A549 (cell line): ENCODE measurements at regions not wholly inside any gene's neighbourhood (a gene's known extent, or its start where the extent isn't known, plus 50 kb on each side); places are given as distances from the start of the nearest gene placed in this dataset.

ENCODE experiments used
- ATAC-seq, 2 experiments: fragments of 200-7000 bp in 1 of 2; fragments of >200 bp in 1 of 2; cut with Nextera tagmentation in 1 of 2; cut with Tn5 transposase in 1 of 2; 3 replicates each; pipeline versions ENCODE4 v1.8.0 to v1.9.1; 2018 to 2020; ENCODE audit warnings: mild to moderate bottlenecking in 1 of 2, moderate library complexity in 1 of 2
- CTCF ChIA-PET: fragments of 300-600 bp; sonication (Branson Sonifier 250); formaldehyde crosslinking; extraction: SDS; loops from one replicate; lab custom pipeline; 2021; ENCODE audit warnings: antibody characterized with exemption, inconsistent platforms; lab: Yijun Ruan, JAX
- POLR2A ChIA-PET: fragments of 350-600 bp; formaldehyde crosslinking; extraction: SDS; loops from one replicate; lab custom pipeline; 2021; ENCODE audit warnings: antibody characterized with exemption, inconsistent platforms; lab: Yijun Ruan, JAX
- DNase-seq, 2 experiments: peaks; one replicate each; pipeline versions ENCODE4 v3.0.0 to v3.0.0-alpha.2; 2011 to 2016; ENCODE audit warnings: low read depth in 1 of 2, low spot score in 1 of 2
- FAIRE-seq: peaks from 2 replicates; lab custom pipeline; 2011; peaks lifted over from hg19 to GRCh38; lab: Jason Lieb, UNC
- H3K27ac ChIP-seq, 2 experiments: fragments of >200 bp; sonication (Bioruptor Twin); formaldehyde crosslinking; 3 replicates each; pipeline ENCODE4 v1.5.1; 2016 to 2017
- H3K4me1 ChIP-seq: fragments of >200 bp; sonication (Bioruptor Twin); formaldehyde crosslinking; 3 replicates; pipeline ENCODE4 v1.6.1; 2016
- H3K4me2 ChIP-seq: fragments of >200 bp; sonication (Bioruptor Twin); formaldehyde crosslinking; 3 replicates; pipeline ENCODE4 v1.6.1; 2016
- H3K4me3 ChIP-seq: fragments of >200 bp; sonication (Bioruptor Twin); formaldehyde crosslinking; 3 replicates; pipeline ENCODE4 v1.5.1; 2016
- H3K9me3 ChIP-seq: fragments of >200 bp; sonication (Bioruptor Twin); formaldehyde crosslinking; 3 replicates; pipeline ENCODE4 v1.6.1; 2016
- CBX2 ChIP-seq: fragments of 200-600 bp; sonication (generic); IDR thresholded peaks from 2 replicates; pipeline ENCODE4 v1.6.1; 2016; ENCODE audit warnings: low read depth, mild to moderate bottlenecking, borderline replicate concordance
- CHD2 ChIP-seq: fragments of 150-350 bp; IDR thresholded peaks from 2 replicates; pipeline ENCODE4 v1.6.1; 2014; ENCODE audit warnings: low read length; ENCODE audit not compliant: partially characterized antibody
- CHD4 ChIP-seq: fragments of 200-600 bp; sonication (generic); IDR thresholded peaks from 2 replicates; pipeline ENCODE4 v1.6.1; 2016; ENCODE audit warnings: antibody characterized with exemption, mild to moderate bottlenecking, borderline replicate concordance
- CTCF ChIP-seq: fragments of >200 bp; sonication (Bioruptor Twin); formaldehyde crosslinking; IDR thresholded peaks from 3 replicates; pipeline ENCODE4 v1.5.1; 2016
- E2F6 ChIP-seq: IDR thresholded peaks from 2 replicates; pipeline ENCODE4 v1.6.1; 2012; ENCODE audit warnings: low read depth, borderline replicate concordance
- ELK1 ChIP-seq: fragments of 150-350 bp; IDR thresholded peaks from 2 replicates; pipeline ENCODE4 v1.6.1; 2014; ENCODE audit warnings: low read depth, mild to moderate bottlenecking, low read length
- FOSB ChIP-seq: fragments of 250-450 bp; sonication (Bioruptor Pico); IDR thresholded peaks from 2 replicates; pipeline ENCODE4 v1.5.0; 2020; ENCODE audit warnings: mild to moderate bottlenecking, moderate library complexity
- FOXS1 ChIP-seq: fragments of 250-450 bp; sonication (Bioruptor Pico); IDR thresholded peaks from 2 replicates; pipeline ENCODE4 v1.5.0; 2020; ENCODE audit warnings: mild to moderate bottlenecking, moderate library complexity
- GATA3 ChIP-seq: IDR thresholded peaks from 2 replicates; pipeline ENCODE4 v1.6.1; 2012; ENCODE audit warnings: borderline replicate concordance
- HEYL ChIP-seq: fragments of 250-450 bp; sonication (Bioruptor Pico); IDR thresholded peaks from 2 replicates; pipeline ENCODE4 v1.8.0; 2021; ENCODE audit warnings: mild to moderate bottlenecking, moderate library complexity
- HOXB13 ChIP-seq: fragments of 250-450 bp; sonication (Bioruptor Pico); IDR thresholded peaks from 2 replicates; pipeline ENCODE4 v1.5.0; 2020; ENCODE audit warnings: low read depth, mild to moderate bottlenecking, moderate library complexity
- JUN ChIP-seq, 2 experiments: fragments of >200 bp; sonication (Bioruptor Twin); formaldehyde crosslinking; IDR thresholded peaks; 2 replicates in 1 of 2; 3 replicates in 1 of 2; pipeline ENCODE4 v1.6.1; 2016 to 2017
- KDM1A ChIP-seq: fragments of 200-600 bp; sonication (generic); IDR thresholded peaks from 2 replicates; pipeline ENCODE4 v1.6.1; 2016; ENCODE audit warnings: low read depth, mild to moderate bottlenecking
- MYC ChIP-seq: IDR thresholded peaks from 2 replicates; pipeline ENCODE4 v1.6.1; 2012; ENCODE audit warnings: mild to moderate bottlenecking, inconsistent platforms, low read length, improper control_type of control experiment, borderline replicate concordance
- PBX3 ChIP-seq: IDR thresholded peaks from 2 replicates; pipeline ENCODE4 v1.6.1; 2012
- RCOR1 ChIP-seq: fragments of 150-350 bp; IDR thresholded peaks from 2 replicates; pipeline ENCODE4 v1.6.1; 2014; ENCODE audit warnings: antibody characterized with exemption, low read length, low read depth
- REST ChIP-seq: fragments of 200-600 bp; sonication (generic); IDR thresholded peaks from 2 replicates; pipeline ENCODE4 v1.6.1; 2016; ENCODE audit warnings: antibody characterized with exemption, mild to moderate bottlenecking, moderate library complexity
- SMC3 ChIP-seq: fragments of >200 bp; sonication (Bioruptor Twin); formaldehyde crosslinking; IDR thresholded peaks from 3 replicates; pipeline ENCODE4 v1.6.1; 2018; ENCODE audit warnings: inconsistent platforms
- SREBF2 ChIP-seq: fragments of 450-650 bp; IDR thresholded peaks from 2 replicates; pipeline ENCODE4 v1.6.1; 2014; ENCODE audit warnings: mild to moderate bottlenecking, moderate library complexity
- TP53 ChIP-seq: fragments of 250-450 bp; sonication (Bioruptor Pico); IDR thresholded peaks from 2 replicates; pipeline ENCODE4 v1.5.0; 2021; ENCODE audit warnings: mild to moderate bottlenecking, moderate library complexity
- USF2 ChIP-seq: fragments of 450-650 bp; IDR thresholded peaks from 2 replicates; pipeline ENCODE4 v1.6.1; 2014; ENCODE audit warnings: antibody characterized with exemption
- ZFP36 ChIP-seq: fragments of 450-650 bp; IDR thresholded peaks from 2 replicates; pipeline ENCODE4 v1.6.1; 2014; ENCODE audit warnings: borderline replicate concordance; ENCODE audit not compliant: partially characterized antibody
- WGBS: methylation state at CpG from one replicate; pipeline ENCODE4 v1.1.6; 2017; ENCODE audit errors: missing lambda C conversion rate; 5-methylcytosine and 5-hydroxymethylcytosine counted together

- no peak for TF ChIP-seq E2F6
Measured at GRCh38 chr1:198848206-198848605, 209.4 kb downstream of the PTPRC start (continued).

- peaks cover 10% of the 10 kb centered on the region; the same call in 1 of the 3 replicates for H3K4me1 ChIP-seq
- ATAC-seq, result no peak
- DNase-seq, result no peak
- FAIRE-seq, result no peak
- H3K27ac ChIP-seq, result no peak overlapping the region
- CTCF ChIA-PET, result interaction anchor here (0.6 kb wide), 1 partner anchor 69 kb away, joined by 3 read pairs; no protein-coding TSS in a partner anchor
- 88% methylated on average over 1 of the region's 1 CpG for WGBS
- no peak overlapping the region for H3K4me2 ChIP-seq
- POLR2A ChIA-PET, result no interaction called here
- no peak overlapping the region for H3K4me3 ChIP-seq
- H3K9me3 ChIP-seq, result no peaks in the 10 kb centered on the region
- TF ChIP-seq CTCF, result no peak
- no peak for TF ChIP-seq USF2
- no peak for TF ChIP-seq FOXS1 (CRISPR knock-in tag)
- no peak for TF ChIP-seq SREBF2
- no peak for TF ChIP-seq FOSB (CRISPR knock-in tag)
- no peak for TF ChIP-seq HOXB13 (CRISPR knock-in tag)
- TF ChIP-seq RCOR1, result no peak
- TF ChIP-seq CBX2, result no peak
- no peak for TF ChIP-seq E2F6
- TF ChIP-seq CHD2, result no peak
- no peak for TF ChIP-seq REST
- TF ChIP-seq HEYL (CRISPR knock-in tag), result no peak
- TF ChIP-seq PBX3, result no peak
Measured at GRCh38 chr1:198848649-198849048, 209.8 kb downstream of the PTPRC start.

GRCh38 chr1:198849093-198849492 is 210.3 kb downstream of the PTPRC start:
- FAIRE-seq, result no peak
- POLR2A ChIA-PET, result no interaction called here
- DNase-seq, result no peak
- 64% methylated on average over 2 of the region's 2 CpGs for WGBS
- H3K9me3 ChIP-seq, result no peaks in the 10 kb centered on the region
- no peak overlapping the region for H3K4me2 ChIP-seq
- TF ChIP-seq FOXS1 (CRISPR knock-in tag) (no peak), CBX2 (no peak), CHD4 (no peak), E2F6 (no peak), ELK1 (no peak), GATA3 (no peak), MYC (no peak), TP53 (no peak), ZFP36 (no peak), JUN (IDR thresholded peaks at IDR 0.05) (no peak), SMC3 (no peak), RCOR1 (no peak), KDM1A (no peak)
- TF ChIP-seq, all 56 proteins: peak for 0
- no peak overlapping the region for H3K27ac ChIP-seq
- ATAC-seq, result no peak
- CTCF ChIA-PET, result no interaction called here
- no peak overlapping the region for H3K4me3 ChIP-seq
- peaks cover 10% of the 10 kb centered on the region; the same call in 1 of the 3 replicates for H3K4me1 ChIP-seq
